Activated T-helper 2 cell treated with anti-CD3 and anti-CD28 coated beads, Interferon-gamma antibody, Interleukin-2, Interleukin-4, amounts not matched to agents 10 μg/mL and 5 μg/mL and 100 μg/mL, durations not matched to agents 14 hours and 24 hours and 36 hours (primary cell): ENCODE measurements at regions not wholly inside any gene's neighbourhood (a gene's known extent, or its start where the extent isn't known, plus 50 kb on each side); places are given as distances from the start of the nearest gene placed in this dataset.

Source experiments
- DNase-seq: peaks from one replicate; pipeline ENCODE4 v3.0.0; 2021; ENCODE audit warnings: low spot score
- H3K27ac Mint-ChIP-seq: one replicate; pipeline ENCODE4 v1.8.0; 2021; ENCODE audit warnings: mixed read lengths
- H3K27me3 Mint-ChIP-seq: one replicate; pipeline ENCODE4 v1.8.0; 2021; ENCODE audit warnings: low read depth, mixed read lengths
- H3K36me3 Mint-ChIP-seq: one replicate; pipeline ENCODE4 v1.8.0; 2021; ENCODE audit warnings: low read depth, mixed read lengths
- H3K4me1 Mint-ChIP-seq: one replicate; pipeline ENCODE4 v1.8.0; 2021; ENCODE audit warnings: low read depth, mixed read lengths
- H3K4me3 Mint-ChIP-seq: one replicate; pipeline ENCODE4 v1.8.0; 2021; ENCODE audit warnings: low read depth, mild to moderate bottlenecking, moderate library complexity, mixed read lengths
- H3K9me3 Mint-ChIP-seq: one replicate; pipeline ENCODE4 v1.8.0; 2021; ENCODE audit warnings: mixed read lengths
- intact Hi-C: fragments of 100-400 bp; cut with micrococcal nuclease; formaldehyde crosslinking; loops from one replicate; pipeline ENCODE4 v1.15.1; 2023

GRCh38 chr5:92519811-92520632 is 1061.0 kb downstream of the NR2F1-AS1 start:
- Mint-ChIP-seq H3K27ac (no peak overlapping the region), H3K4me1 (no peaks in the 10 kb centered on the region), H3K4me3 (no peak overlapping the region), H3K9me3 (peaks cover 6% of the 10 kb centered on the region), H3K27me3 (no peaks in the 10 kb centered on the region), H3K36me3 (no peaks in the 10 kb centered on the region)
- DNase-seq = no peak
- intact Hi-C loops = no loop called here

- Mint-ChIP-seq H3K36me3 (no peaks in the 10 kb centered on the region), H3K4me3 (no peak overlapping the region), H3K4me1 (no peaks in the 10 kb centered on the region), H3K9me3 (peaks cover 6% of the 10 kb centered on the region), H3K27me3 (no peaks in the 10 kb centered on the region), H3K27ac (no peak overlapping the region)
- DNase-seq = no peak
- intact Hi-C loops = no loop called here
Observed at GRCh38 chr5:92518318-92518904, 1062.6 kb downstream of the NR2F1-AS1 start.

GRCh38 chr5:92514896-92515295 is 1066.1 kb downstream of the NR2F1-AS1 start:
- no peak overlapping the region for H3K4me3 Mint-ChIP-seq
- intact Hi-C loops = no loop called here
- no peaks in the 10 kb centered on the region for H3K36me3 Mint-ChIP-seq
- no peak overlapping the region for H3K27ac Mint-ChIP-seq
- H3K27me3 Mint-ChIP-seq = no peaks in the 10 kb centered on the region
- H3K9me3 Mint-ChIP-seq = peaks cover 26% of the 10 kb centered on the region
- no peak for DNase-seq
- no peaks in the 10 kb centered on the region for H3K4me1 Mint-ChIP-seq

GRCh38 chr5:92513067-92513466 is 1068.0 kb downstream of the NR2F1-AS1 start:
- intact Hi-C loops = no loop called here
- H3K4me1 Mint-ChIP-seq = no peaks in the 10 kb centered on the region
- no peak overlapping the region for H3K4me3 Mint-ChIP-seq
- no peak for DNase-seq
- no peak overlapping the region for H3K27ac Mint-ChIP-seq
- no peaks in the 10 kb centered on the region for H3K27me3 Mint-ChIP-seq
- peaks cover 37% of the 10 kb centered on the region for H3K9me3 Mint-ChIP-seq
- no peaks in the 10 kb centered on the region for H3K36me3 Mint-ChIP-seq

- Mint-ChIP-seq H3K9me3 (peaks cover 34% of the 10 kb centered on the region), H3K4me3 (no peak overlapping the region), H3K4me1 (no peaks in the 10 kb centered on the region), H3K27ac (no peak overlapping the region), H3K27me3 (no peaks in the 10 kb centered on the region), H3K36me3 (no peaks in the 10 kb centered on the region)
- intact Hi-C loops = no loop called here
- DNase-seq = no peak
Observed at GRCh38 chr5:92508271-92508670, 1072.7 kb downstream of the NR2F1-AS1 start.

- no peak for DNase-seq
- Mint-ChIP-seq H3K4me3 (no peak overlapping the region), H3K27ac (no peak overlapping the region), H3K9me3 (peaks cover 24% of the 10 kb centered on the region), H3K36me3 (no peaks in the 10 kb centered on the region), H3K4me1 (no peaks in the 10 kb centered on the region), H3K27me3 (no peaks in the 10 kb centered on the region)
- intact Hi-C loops = no loop called here
Observed at GRCh38 chr5:92505925-92506324, 1075.1 kb downstream of the NR2F1-AS1 start.

GRCh38 chr5:92505145-92505544 is 1075.9 kb downstream of the NR2F1-AS1 start:
- no peak for DNase-seq
- H3K4me1 Mint-ChIP-seq = no peaks in the 10 kb centered on the region
- H3K9me3 Mint-ChIP-seq = peaks cover 18% of the 10 kb centered on the region
- H3K4me3 Mint-ChIP-seq = no peak overlapping the region
- no peaks in the 10 kb centered on the region for H3K27me3 Mint-ChIP-seq
- intact Hi-C loops = no loop called here
- H3K36me3 Mint-ChIP-seq = no peaks in the 10 kb centered on the region
- H3K27ac Mint-ChIP-seq = no peak overlapping the region

- Mint-ChIP-seq H3K27me3 (no peaks in the 10 kb centered on the region), H3K36me3 (no peaks in the 10 kb centered on the region), H3K9me3 (peaks cover 18% of the 10 kb centered on the region), H3K27ac (no peak overlapping the region), H3K4me1 (no peaks in the 10 kb centered on the region), H3K4me3 (no peak overlapping the region)
- DNase-seq = no peak
- intact Hi-C loops = no loop called here
Observed at GRCh38 chr5:92504346-92504745, 1076.7 kb downstream of the NR2F1-AS1 start.

- Mint-ChIP-seq H3K27me3 (no peaks in the 10 kb centered on the region), H3K4me3 (no peak overlapping the region), H3K4me1 (no peaks in the 10 kb centered on the region), H3K27ac (no peak overlapping the region), H3K9me3 (peaks cover 5% of the 10 kb centered on the region), H3K36me3 (no peaks in the 10 kb centered on the region)
- DNase-seq = no peak
- intact Hi-C loops = no loop called here
Observed at GRCh38 chr5:92500752-92501151, 1080.3 kb downstream of the NR2F1-AS1 start.

- Mint-ChIP-seq H3K4me3 (no peak overlapping the region), H3K9me3 (no peaks in the 10 kb centered on the region), H3K36me3 (no peaks in the 10 kb centered on the region), H3K27me3 (no peaks in the 10 kb centered on the region), H3K4me1 (no peaks in the 10 kb centered on the region), H3K27ac (no peak overlapping the region)
- DNase-seq = no peak
- intact Hi-C loops = no loop called here
Observed at GRCh38 chr5:92496545-92496944, 1084.5 kb downstream of the NR2F1-AS1 start.

GRCh38 chr5:92494508-92494907 is 1086.5 kb downstream of the NR2F1-AS1 start:
- Mint-ChIP-seq H3K27ac (no peak overlapping the region), H3K9me3 (no peaks in the 10 kb centered on the region), H3K4me1 (no peaks in the 10 kb centered on the region), H3K36me3 (no peaks in the 10 kb centered on the region), H3K27me3 (no peaks in the 10 kb centered on the region), H3K4me3 (no peak overlapping the region)
- intact Hi-C loops = no loop called here
- DNase-seq = no peak

- Mint-ChIP-seq H3K4me1 (no peaks in the 10 kb centered on the region), H3K27me3 (no peaks in the 10 kb centered on the region), H3K27ac (no peak overlapping the region), H3K9me3 (no peaks in the 10 kb centered on the region), H3K4me3 (no peak overlapping the region), H3K36me3 (no peaks in the 10 kb centered on the region)
- DNase-seq = no peak
- intact Hi-C loops = no loop called here
Observed at GRCh38 chr5:92492908-92493307, 1088.1 kb downstream of the NR2F1-AS1 start.

GRCh38 chr5:92484484-92484883 is 1096.5 kb downstream of the NR2F1-AS1 start:
- peaks cover 5% of the 10 kb centered on the region for H3K9me3 Mint-ChIP-seq
- no peaks in the 10 kb centered on the region for H3K4me1 Mint-ChIP-seq
- no peak for DNase-seq
- no peaks in the 10 kb centered on the region for H3K36me3 Mint-ChIP-seq
- no peaks in the 10 kb centered on the region for H3K27me3 Mint-ChIP-seq
- no peak overlapping the region for H3K27ac Mint-ChIP-seq
- intact Hi-C loops = no loop called here
- H3K4me3 Mint-ChIP-seq = no peak overlapping the region
